Right ventricle myocardium inferior (tissue), 1 donor: ENCODE measurements at regions not wholly inside any gene's neighbourhood (a gene's known extent, or its start where the extent isn't known, plus 50 kb on each side); places are given as distances from the start of the nearest gene placed in this dataset.

Source experiments
- ATAC-seq: fragments of 200-7000 bp; cut with Tn5 transposase; one replicate; pipeline ENCODE4 v1.9.1; 2020; ENCODE audit warnings: mild to moderate bottlenecking, moderate library complexity
- DNase-seq: peaks from one replicate; pipeline ENCODE4 v3.0.0; 2021; ENCODE audit errors: missing footprints
- intact Hi-C: fragments of 100-400 bp; cut with DNase I; formaldehyde crosslinking; loops from one replicate; pipeline ENCODE4 v1.11.0; 2022
- donor health status: DM: no; HTN: yes; CAD: no; lungs with severe emphysema.

DNA sequence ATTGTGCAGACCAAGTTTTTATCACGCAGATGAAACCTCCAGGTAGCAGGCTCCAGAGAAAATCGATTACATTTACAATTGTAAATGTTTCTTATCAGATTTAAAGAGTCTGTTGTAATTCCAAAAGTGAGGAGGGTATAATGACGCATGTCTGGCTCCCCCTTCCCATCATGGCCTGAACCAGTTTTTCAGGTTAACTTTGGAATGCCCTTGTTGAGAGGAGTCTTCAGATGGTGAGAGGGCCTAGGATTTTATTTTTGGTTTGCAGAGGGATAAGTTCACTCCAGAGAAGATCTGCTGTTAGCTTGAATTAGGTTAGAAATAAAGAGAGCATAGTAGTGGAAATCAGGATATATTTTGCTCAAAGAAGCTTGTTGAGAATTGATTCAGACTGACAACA lies 1028.3 kb upstream of the B3GALT2 start:
- intact Hi-C loops = no loop called here
- ATAC-seq (no peak), DNase-seq (no peak)

- ATAC-seq (no peak), DNase-seq (no peak)
- intact Hi-C loops = no loop called here
These were observed 1023.5 kb upstream of the B3GALT2 start for GRCh38 chr1:194209920-194210319.

GRCh38 chr1:194208674-194209073 lies 1022.3 kb upstream of the B3GALT2 start:
- intact Hi-C loops = no loop called here
- ATAC-seq (no peak), DNase-seq (no peak)

- intact Hi-C loops = no loop called here
- ATAC-seq (no peak), DNase-seq (no peak)
These were observed 1010.1 kb upstream of the B3GALT2 start for GRCh38 chr1:194196562-194196961.

DNA sequence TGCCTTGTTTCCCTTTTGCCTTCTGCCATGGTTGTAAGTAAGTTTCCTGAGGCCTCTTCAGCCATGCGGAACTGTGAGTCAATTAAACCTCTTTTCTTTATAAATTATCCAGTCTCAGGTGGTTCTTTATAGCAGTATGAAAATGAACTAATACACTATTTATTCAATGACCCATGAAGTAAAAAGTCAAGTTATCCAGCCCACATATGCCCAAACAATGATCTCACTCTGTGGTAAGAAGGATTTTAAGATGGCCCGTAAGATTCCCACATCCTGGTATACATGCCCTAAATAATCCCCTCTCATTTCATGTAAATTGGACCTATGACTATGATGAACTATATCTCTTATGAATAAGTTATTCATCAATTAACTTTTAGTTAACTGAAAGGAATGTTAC lies 1008.3 kb upstream of the B3GALT2 start:
- intact Hi-C loops = no loop called here
- ATAC-seq (no peak), DNase-seq (no peak)

GRCh38 chr1:194184974-194185373 lies 998.6 kb upstream of the B3GALT2 start:
- intact Hi-C loops = no loop called here
- ATAC-seq = no peak
- DNase-seq = no peak

GRCh38 chr1:194184425-194184824 lies 998.0 kb upstream of the B3GALT2 start:
- intact Hi-C loops = no loop called here
- no peak for DNase-seq
- ATAC-seq = no peak

GRCh38 chr1:194181845-194182244 lies 995.4 kb upstream of the B3GALT2 start:
- ATAC-seq (no peak), DNase-seq (no peak)
- intact Hi-C loops = no loop called here

- ATAC-seq (no peak), DNase-seq (no peak)
- intact Hi-C loops = no loop called here
These were observed 989.8 kb upstream of the B3GALT2 start for GRCh38 chr1:194176212-194176611.

DNA sequence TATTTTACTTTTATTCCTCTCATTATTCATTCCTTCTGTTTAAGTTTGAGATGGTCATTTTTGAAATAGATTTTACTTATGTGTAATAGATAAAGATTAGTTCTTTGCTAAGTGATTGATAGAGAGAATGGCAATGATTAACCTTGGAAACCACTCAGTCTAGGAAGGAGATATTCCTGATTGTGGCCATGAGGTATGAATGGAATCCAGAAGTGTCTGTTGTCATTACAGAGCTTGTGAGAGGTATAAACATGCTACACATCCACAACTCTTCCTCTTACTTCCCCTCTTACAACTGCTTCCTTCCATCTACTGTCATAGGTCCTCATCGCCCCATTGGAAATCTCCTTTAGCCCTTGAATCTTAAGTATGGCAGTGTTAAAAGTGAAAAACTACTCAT lies 988.8 kb upstream of the B3GALT2 start:
- intact Hi-C loops = no loop called here
- ATAC-seq (no peak), DNase-seq (no peak)

GRCh38 chr1:194174528-194174927 lies 988.1 kb upstream of the B3GALT2 start:
- ATAC-seq = no peak
- intact Hi-C loops = no loop called here
- DNase-seq = no peak

DNA sequence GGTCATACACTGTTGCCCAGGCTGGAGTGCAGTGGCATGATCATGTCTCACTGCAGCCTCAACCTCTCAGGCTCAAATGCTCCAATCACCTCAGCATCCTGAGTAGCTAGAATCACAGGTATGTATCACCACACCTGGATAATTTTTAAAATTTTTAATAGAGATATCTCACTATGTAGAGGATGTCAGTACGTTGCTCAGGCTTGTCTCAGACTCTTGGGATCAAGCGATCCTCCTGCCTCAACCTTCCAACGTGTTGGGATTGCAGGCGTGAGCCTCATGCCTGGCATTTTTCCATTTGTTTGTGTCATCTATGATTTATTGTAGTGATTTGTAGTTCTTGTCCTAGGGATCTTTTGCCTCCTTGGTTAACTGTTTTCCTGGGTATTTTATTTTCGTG lies 985.2 kb upstream of the B3GALT2 start:
- DNase-seq (no peak), ATAC-seq (no peak)
- intact Hi-C loops = no loop called here

- intact Hi-C loops = no loop called here
- no peak for ATAC-seq
- no peak for DNase-seq
These were observed 981.7 kb upstream of the B3GALT2 start for GRCh38 chr1:194167956-194168640.

- ATAC-seq = no peak
- intact Hi-C loops = no loop called here
- no peak for DNase-seq
These were observed 978.3 kb upstream of the B3GALT2 start for GRCh38 chr1:194164755-194165154.

DNA sequence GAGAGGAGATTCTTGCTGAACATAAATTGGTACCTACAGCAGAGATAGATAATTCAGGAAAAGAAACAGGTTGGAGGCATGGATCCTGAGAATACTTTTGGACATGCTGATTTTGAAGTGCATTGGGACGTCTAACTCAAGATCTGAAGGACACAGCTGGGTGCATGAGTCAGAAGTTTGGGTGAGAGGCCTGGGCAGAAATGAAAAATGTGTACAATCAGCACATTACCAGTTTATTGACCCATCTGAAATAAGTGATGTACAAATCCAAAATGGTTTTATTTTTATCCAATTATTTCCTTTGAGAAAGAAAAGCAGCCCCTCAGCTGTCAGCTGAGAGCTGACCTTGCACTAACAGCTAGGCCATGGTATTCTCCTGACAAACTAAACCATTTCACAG lies 975.2 kb upstream of the B3GALT2 start:
- intact Hi-C loops = no loop called here
- ATAC-seq = no peak

GRCh38 chr1:194159941-194160340 lies 973.5 kb upstream of the B3GALT2 start:
- ATAC-seq (no peak), DNase-seq (no peak)
- intact Hi-C loops = no loop called here

More for the DNA sequence above, 975.2 kb upstream of the B3GALT2 start:
- no peak for DNase-seq

DNA sequence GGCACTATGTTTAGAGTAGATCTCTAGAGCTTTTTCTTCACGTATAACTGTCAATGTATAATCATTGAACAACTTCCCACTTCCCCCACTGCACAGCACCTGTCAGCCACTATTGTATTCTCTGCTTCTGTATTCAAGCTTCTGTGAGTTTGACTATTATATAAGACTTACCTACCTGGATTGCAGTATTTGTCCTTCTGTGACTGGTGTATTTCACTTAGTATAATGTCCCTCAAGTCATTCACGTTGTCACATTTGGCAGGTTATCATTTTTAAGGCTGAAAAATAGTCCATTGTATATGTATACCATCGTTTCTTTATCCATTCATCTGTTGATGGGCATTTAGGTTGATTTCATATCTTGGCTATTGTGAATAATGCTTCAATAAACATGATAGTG lies 969.5 kb upstream of the B3GALT2 start:
- no peak for ATAC-seq
- intact Hi-C loops = no loop called here

DNA sequence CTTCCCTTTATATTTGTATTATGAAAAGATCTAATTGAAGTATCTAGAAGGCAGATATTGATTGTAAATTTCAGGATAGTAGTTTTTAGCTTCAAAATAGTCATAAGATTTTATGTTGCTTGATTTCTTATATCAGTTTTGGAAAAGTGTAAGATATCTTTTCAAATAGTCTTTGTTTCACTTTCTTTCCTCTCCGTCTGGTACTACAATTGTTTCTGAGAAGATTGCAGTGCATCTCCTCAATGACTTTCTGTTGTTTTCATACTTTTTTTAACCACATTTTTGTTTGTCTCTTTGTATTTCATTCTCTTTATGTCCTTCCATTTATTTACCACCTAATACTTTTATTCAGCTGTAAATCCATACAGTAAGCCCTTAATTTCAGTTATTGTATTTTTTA lies 964.6 kb upstream of the B3GALT2 start:
- no peak for DNase-seq
- intact Hi-C loops = no loop called here
- ATAC-seq = no peak

More for the DNA sequence above, 969.5 kb upstream of the B3GALT2 start:
- no peak for DNase-seq

DNA sequence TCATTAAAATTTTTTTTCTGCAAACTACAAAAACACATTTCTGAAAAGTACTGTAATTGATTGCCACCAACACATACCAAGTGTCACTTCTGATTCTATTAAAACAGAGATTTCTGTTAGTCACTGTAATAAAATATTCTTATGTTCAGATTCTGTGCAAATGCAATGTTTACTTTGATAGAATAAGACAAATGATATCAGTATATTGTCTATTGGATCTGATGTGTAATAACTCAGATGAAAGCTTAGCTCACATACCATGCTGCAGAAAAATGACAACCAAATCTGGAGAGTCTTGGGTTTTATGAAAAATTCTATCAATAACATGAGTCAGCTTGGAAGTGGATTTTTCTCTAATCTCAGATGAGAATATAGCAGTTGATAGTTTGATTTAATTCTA lies 963.8 kb upstream of the B3GALT2 start:
- no peak for ATAC-seq
- no peak for DNase-seq
- intact Hi-C loops = no loop called here

DNA sequence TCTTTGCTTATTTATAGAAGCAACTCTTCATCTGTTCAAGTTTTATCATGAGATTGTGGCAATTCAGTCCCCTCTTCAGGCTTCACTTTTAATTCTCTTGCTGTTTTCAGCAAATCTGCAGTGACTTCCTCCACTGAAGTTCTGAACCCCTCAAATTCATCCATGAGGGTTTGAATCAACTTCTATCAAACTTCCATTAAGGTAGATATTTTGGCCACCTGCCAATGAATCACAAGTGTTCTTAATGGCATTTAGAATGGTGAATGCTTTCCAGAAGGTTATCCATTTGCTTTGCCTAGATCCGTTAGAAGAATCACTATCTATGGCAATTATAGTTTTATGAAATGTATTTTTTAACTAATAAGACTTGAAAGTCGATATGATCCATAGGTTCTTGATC lies 946.7 kb upstream of the B3GALT2 start:
- ATAC-seq (no peak), DNase-seq (no peak)
- intact Hi-C loops = no loop called here

GRCh38 chr1:194118086-194118485 lies 931.7 kb upstream of the B3GALT2 start:
- DNase-seq = no peak
- no peak for ATAC-seq
- intact Hi-C loops = no loop called here
